ENCODE measurements at regions not wholly inside any gene's neighbourhood (a gene's known extent, or its start where the extent isn't known, plus 50 kb on each side); places are given as distances from the start of the nearest gene placed in this dataset.

- TF ChIP-seq CTCF (IDR thresholded peaks at IDR 0.05): no peak
- Histone ChIP-seq H3K4me3 (no peak overlapping the region), H3K27me3 (no peaks in the 10 kb centered on the region), H3K9me3 (replicated peaks in 1 of 3) (no peaks in the 10 kb centered on the region), H3K27ac (no peak overlapping the region), H3K36me3 (replicated peaks in 1 of 2) (no peaks in the 10 kb centered on the region), H3K4me1 (replicated peaks in 1 of 2) (no peaks in the 10 kb centered on the region)
- no peak for DNase-seq
- WGBS, 4 donors: 51 to 68% (median 58%) methylated on average over 10 of the region's 10 CpGs
- intact Hi-C loops (cut with DNase I): no loop called here
These were observed 319.6 kb downstream of the ZNF536 start for GRCh38 chr19:30691819-30692166.

DNA sequence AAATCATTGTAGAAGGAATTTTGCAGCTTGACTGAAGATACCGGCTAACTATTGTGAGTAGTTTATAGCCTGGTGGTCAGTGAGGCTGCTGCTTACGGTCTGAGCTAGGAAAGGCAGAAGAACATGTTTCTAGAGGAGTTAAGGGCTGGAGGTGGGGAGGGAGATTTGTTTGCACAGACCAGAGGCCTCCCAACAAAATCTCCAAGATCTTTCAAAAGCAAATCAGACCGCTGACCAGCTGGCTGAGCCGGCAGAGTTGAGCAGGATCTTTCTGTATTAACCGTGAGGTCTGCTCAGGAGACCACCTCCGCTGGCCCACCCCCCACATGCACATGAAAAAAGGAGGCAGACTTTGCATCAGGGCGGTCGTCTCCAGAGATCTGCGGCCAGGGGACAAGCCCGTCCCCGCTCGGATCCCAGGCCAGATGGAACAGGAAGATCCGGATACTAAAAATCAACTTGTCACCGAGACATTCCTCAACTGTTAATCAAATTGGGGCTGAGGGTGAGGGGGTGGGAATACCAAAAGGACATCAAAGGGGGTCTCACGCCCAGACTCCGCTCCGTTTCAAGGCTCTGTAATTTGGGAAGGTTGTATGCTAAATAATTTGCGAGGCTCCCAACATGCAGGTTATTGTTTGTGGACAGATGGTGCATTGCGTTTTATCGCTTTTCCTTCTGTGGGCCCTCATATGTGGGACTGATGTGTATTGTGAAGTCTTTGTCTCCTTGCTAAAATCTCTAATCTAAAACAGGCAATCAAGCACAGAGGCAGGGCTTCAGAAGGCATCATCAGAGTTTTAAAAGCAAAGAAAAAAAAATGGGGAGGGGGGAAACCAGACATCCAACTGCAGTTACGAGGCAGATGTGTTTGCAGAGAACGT is 319.0 kb downstream of the ZNF536 start:
- Histone ChIP-seq H3K27ac (no peak overlapping the region), H3K4me3 (no peak overlapping the region), H3K36me3 (replicated peaks in 1 of 2) (no peaks in the 10 kb centered on the region), H3K27me3 (no peaks in the 10 kb centered on the region), H3K9me3 (replicated peaks in 1 of 3) (no peaks in the 10 kb centered on the region), H3K4me1 (replicated peaks in 1 of 2) (no peaks in the 10 kb centered on the region)
- WGBS, 4 donors: 70 to 78% (median 73%) methylated on average over 18 to 22 of the region's 22 CpGs
- TF ChIP-seq POLR2A (IDR thresholded peaks at IDR 0.05) (no peak), CTCF (IDR thresholded peaks at IDR 0.05) (no peak)
- peak in 1 of 7 donors; percentile 31 for DNase-seq
- intact Hi-C loops (cut with DNase I): no loop called here

- 86 to 94% (median 92%) methylated on average over 4 of the region's 4 CpGs for WGBS, 4 donors
- intact Hi-C loops (cut with DNase I): no loop called here
- Histone ChIP-seq H3K4me3 (no peak overlapping the region), H3K27ac (no peak overlapping the region), H3K27me3 (no peaks in the 10 kb centered on the region), H3K36me3 (replicated peaks in 1 of 2) (no peaks in the 10 kb centered on the region), H3K9me3 (replicated peaks in 1 of 3) (no peaks in the 10 kb centered on the region), H3K4me1 (replicated peaks in 1 of 2) (no peaks in the 10 kb centered on the region)
- no peak for DNase-seq
- no peak for TF ChIP-seq POLR2A (IDR thresholded peaks at IDR 0.05)
- TF ChIP-seq CTCF (IDR thresholded peaks at IDR 0.05): no peak
These were observed 318.3 kb downstream of the ZNF536 start for GRCh38 chr19:30690525-30690924.

- no peak for TF ChIP-seq CTCF (IDR thresholded peaks at IDR 0.05)
- TF ChIP-seq POLR2A (IDR thresholded peaks at IDR 0.05): no peak
- no peak for DNase-seq
- 61 to 74% (median 63%) methylated on average over 4 of the region's 4 CpGs for WGBS, 4 donors
- intact Hi-C loops (cut with DNase I): loop anchor here in 1 of 2 donors (10.0 kb wide), 1 partner anchor 1535 kb away; no protein-coding TSS in a partner anchor
- Histone ChIP-seq H3K36me3 (replicated peaks in 1 of 2) (no peaks in the 10 kb centered on the region), H3K27me3 (no peaks in the 10 kb centered on the region), H3K27ac (no peak overlapping the region), H3K4me3 (no peak overlapping the region), H3K9me3 (replicated peaks in 1 of 3) (no peaks in the 10 kb centered on the region), H3K4me1 (replicated peaks in 1 of 2) (no peaks in the 10 kb centered on the region)
These were observed 317.3 kb downstream of the ZNF536 start for GRCh38 chr19:30689474-30689873.

Measured in adrenal gland (tissue), 9 donors.